ENCODE measurements at regions not wholly inside any gene's neighbourhood (a gene's known extent, or its start where the extent isn't known, plus 50 kb on each side); places are given as distances from the start of the nearest gene placed in this dataset.

DNA sequence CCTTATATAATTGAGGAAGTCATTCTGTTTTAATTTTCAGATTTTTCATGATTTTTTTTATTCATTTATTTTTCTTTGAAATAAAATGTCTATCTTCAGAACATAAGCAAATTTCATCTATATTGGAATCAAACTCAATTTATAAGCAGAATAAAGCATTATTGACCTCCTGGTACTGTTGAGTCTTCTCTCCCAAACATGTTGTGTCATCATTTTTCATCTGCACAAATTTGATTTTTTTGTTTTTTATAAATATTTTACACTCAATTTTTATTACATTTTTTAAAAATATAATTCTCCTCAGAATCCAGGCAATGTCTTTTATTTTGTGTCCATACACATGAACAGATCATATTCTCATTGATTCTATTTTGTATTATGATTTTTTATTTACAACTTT, 2363.9 kb downstream of the TP53TG3F start:
- intact Hi-C loops (cut with micrococcal nuclease): no loop called here
- BruUV-seq (replicated peaks): no TSS peak

DNA sequence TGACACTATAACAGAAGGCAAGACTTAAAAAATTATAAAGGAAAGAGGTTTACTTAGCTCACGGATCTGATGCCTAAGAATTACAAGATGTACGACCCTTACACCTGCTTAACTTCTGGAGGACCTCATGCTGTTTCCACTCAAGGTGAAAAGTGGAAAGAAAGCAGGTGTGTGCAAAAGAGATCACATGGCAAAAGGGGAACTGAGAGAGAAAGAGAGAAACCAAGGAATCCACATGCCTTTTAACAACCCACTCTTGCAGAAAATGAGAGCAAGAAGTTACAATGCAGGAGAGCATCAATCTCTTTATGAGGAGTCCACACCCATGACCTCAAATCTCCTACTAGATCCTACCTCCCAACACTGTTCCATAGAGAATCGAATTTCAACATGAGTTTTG, 2382.2 kb downstream of the TP53TG3F start:
- no peaks in the 10 kb centered on the region for H3K9me3 ChIP-seq (replicated peaks; ENCODE audit: control insufficient read depth, insufficient read depth, low read depth, low read length)
- WGBS (ENCODE audit: insufficient coverage, low coverage, missing lambda C conversion rate): 0% methylated on average over 3 of the region's 3 CpGs
- H3K79me2 ChIP-seq (ENCODE audit: control insufficient read depth, insufficient read depth, low read length): no peaks in the 10 kb centered on the region
- no peak overlapping the region for H3K4me2 ChIP-seq (ENCODE audit: insufficient read depth, low read length)
- H3K4me1 ChIP-seq (replicated peaks in 1 of 2; ENCODE audit: control insufficient read depth in 2 of 2, insufficient read depth in 2 of 2, low read length in 2 of 2): no peaks in the 10 kb centered on the region
- H3K9ac ChIP-seq (ENCODE audit: insufficient read depth in 1 of 2, low read depth in 2 of 2, low read length in 2 of 2): no peak overlapping the region
- FAIRE-seq: no peak
- H3K36me3 ChIP-seq (ENCODE audit: control insufficient read depth, insufficient read depth, low read length): no peaks in the 10 kb centered on the region
- no peak overlapping the region for H3K4me3 ChIP-seq
- ChIA-PET CTCF (ENCODE audit: low intra/inter-chr PET ratio) (no interaction called here), POLR2A (no interaction called here)
- no peak overlapping the region for H2AFZ ChIP-seq (ENCODE audit: low read depth, low read length)
- in situ Hi-C loops (cut with MboI) (no loop called here), intact Hi-C loops (cut with micrococcal nuclease) (no loop called here)
- no peak for ATAC-seq
- BruUV-seq (replicated peaks): no TSS peak
- H3K27ac ChIP-seq (ENCODE audit: extremely low read depth, low read depth, low read length): no peak overlapping the region
- no peaks in the 10 kb centered on the region for H3K27me3 ChIP-seq (ENCODE audit: control insufficient read depth in 2 of 2, insufficient read depth in 2 of 2, low read length in 2 of 2)
- DNase-seq (ENCODE audit: extremely low read depth in 1 of 4, low spot score in 3 of 4): no peak
- H3K9me1 ChIP-seq (ENCODE audit: control insufficient read depth, insufficient read depth, low read length): no peaks in the 10 kb centered on the region
- no peaks in the 10 kb centered on the region for H4K20me1 ChIP-seq (replicated peaks; ENCODE audit: control insufficient read depth, insufficient read depth, low read length)
- TF ChIP-seq, protein P1, sequence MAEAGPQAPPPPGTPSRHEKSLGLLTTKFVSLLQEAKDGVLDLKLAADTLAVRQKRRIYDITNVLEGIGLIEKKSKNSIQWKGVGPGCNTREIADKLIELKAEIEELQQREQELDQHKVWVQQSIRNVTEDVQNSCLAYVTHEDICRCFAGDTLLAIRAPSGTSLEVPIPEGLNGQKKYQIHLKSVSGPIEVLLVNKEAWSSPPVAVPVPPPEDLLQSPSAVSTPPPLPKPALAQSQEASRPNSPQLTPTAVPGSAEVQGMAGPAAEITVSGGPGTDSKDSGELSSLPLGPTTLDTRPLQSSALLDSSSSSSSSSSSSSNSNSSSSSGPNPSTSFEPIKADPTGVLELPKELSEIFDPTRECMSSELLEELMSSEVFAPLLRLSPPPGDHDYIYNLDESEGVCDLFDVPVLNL (CRISPR knock-in tag; IDR thresholded peaks at IDR 0.05; ENCODE audit: low read depth): no peak
- TF ChIP-seq MXI1 (IDR thresholded peaks at IDR 0.05; ENCODE audit: low read depth, low read length) (no peak), BRF1 (IDR thresholded peaks at IDR 0.05; ENCODE audit: borderline replicate concordance, extremely low read depth, insufficient read length) (no peak), MAFK (IDR thresholded peaks at IDR 0.05; ENCODE audit: low read length) (no peak), SMC3 (conservative IDR thresholded peaks at IDR 0.05; ENCODE audit: insufficient read depth, low read depth, low read length) (no peak), SMARCC2 (IDR thresholded peaks at IDR 0.05; ENCODE audit: low read depth) (no peak), ARID1B (IDR thresholded peaks at IDR 0.05) (no peak), FOXK1 (CRISPR knock-in tag; IDR thresholded peaks at IDR 0.05; ENCODE audit: borderline replicate concordance) (no peak), SRSF1 (IDR thresholded peaks at IDR 0.05; ENCODE audit: low read depth, low read length) (no peak)
- TF ChIP-seq, protein P2, sequence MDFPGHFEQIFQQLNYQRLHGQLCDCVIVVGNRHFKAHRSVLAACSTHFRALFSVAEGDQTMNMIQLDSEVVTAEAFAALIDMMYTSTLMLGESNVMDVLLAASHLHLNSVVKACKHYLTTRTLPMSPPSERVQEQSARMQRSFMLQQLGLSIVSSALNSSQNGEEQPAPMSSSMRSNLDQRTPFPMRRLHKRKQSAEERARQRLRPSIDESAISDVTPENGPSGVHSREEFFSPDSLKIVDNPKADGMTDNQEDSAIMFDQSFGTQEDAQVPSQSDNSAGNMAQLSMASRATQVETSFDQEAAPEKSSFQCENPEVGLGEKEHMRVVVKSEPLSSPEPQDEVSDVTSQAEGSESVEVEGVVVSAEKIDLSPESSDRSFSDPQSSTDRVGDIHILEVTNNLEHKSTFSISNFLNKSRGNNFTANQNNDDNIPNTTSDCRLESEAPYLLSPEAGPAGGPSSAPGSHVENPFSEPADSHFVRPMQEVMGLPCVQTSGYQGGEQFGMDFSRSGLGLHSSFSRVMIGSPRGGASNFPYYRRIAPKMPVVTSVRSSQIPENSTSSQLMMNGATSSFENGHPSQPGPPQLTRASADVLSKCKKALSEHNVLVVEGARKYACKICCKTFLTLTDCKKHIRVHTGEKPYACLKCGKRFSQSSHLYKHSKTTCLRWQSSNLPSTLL (IDR thresholded peaks at IDR 0.05): no peak

More for the DNA sequence above, 2363.9 kb downstream of the TP53TG3F start:
- Histone ChIP-seq H3K9me3 (replicated peaks; ENCODE audit: control insufficient read depth, insufficient read depth, low read depth, low read length) (no peaks in the 10 kb centered on the region), H3K4me3 (no peak overlapping the region), H3K36me3 (ENCODE audit: control insufficient read depth, insufficient read depth, low read length) (no peaks in the 10 kb centered on the region), H3K9ac (ENCODE audit: insufficient read depth in 1 of 2, low read depth in 2 of 2, low read length in 2 of 2) (no peak overlapping the region), H2AFZ (ENCODE audit: low read depth, low read length) (no peak overlapping the region), H3K79me2 (ENCODE audit: control insufficient read depth, insufficient read depth, low read length) (no peaks in the 10 kb centered on the region), H3K4me1 (replicated peaks in 1 of 2; ENCODE audit: control insufficient read depth in 2 of 2, insufficient read depth in 2 of 2, low read length in 2 of 2) (no peaks in the 10 kb centered on the region), H3K4me2 (ENCODE audit: insufficient read depth, low read length) (no peak overlapping the region), H3K27me3 (ENCODE audit: control insufficient read depth in 2 of 2, insufficient read depth in 2 of 2, low read length in 2 of 2) (no peaks in the 10 kb centered on the region), H3K9me1 (ENCODE audit: control insufficient read depth, insufficient read depth, low read length) (no peaks in the 10 kb centered on the region), H3K27ac (ENCODE audit: extremely low read depth, low read depth, low read length) (no peak overlapping the region), H4K20me1 (replicated peaks; ENCODE audit: control insufficient read depth, insufficient read depth, low read length) (no peaks in the 10 kb centered on the region)
- no peak for FAIRE-seq
- in situ Hi-C loops (cut with MboI): no loop called here
- DNase-seq (ENCODE audit: extremely low read depth in 1 of 4, low spot score in 3 of 4): no peak
- POLR2A ChIA-PET: no interaction called here
- CTCF ChIA-PET (ENCODE audit: low intra/inter-chr PET ratio): no interaction called here
- TF ChIP-seq ZNF316 (IDR thresholded peaks at IDR 0.05) (peak; percentile 33; the same call in 1 of the 2 replicates), NR2F6 (CRISPR knock-in tag; IDR thresholded peaks at IDR 0.05) (no peak)
- ATAC-seq: no peak

Data from K562 (cell line).